SK-N-SH (cell line): ENCODE measurements at regions not wholly inside any gene's neighbourhood (a gene's known extent, or its start where the extent isn't known, plus 50 kb on each side); places are given as distances from the start of the nearest gene placed in this dataset.

Source experiments
- CTCF ChIA-PET: fragments of 300-600, 350-600 bp; formaldehyde crosslinking; extraction: SDS; loops from one replicate; lab custom pipeline; 2021; lab: Yijun Ruan, JAX
- POLR2A ChIA-PET: fragments of 350-600 bp; sonication (Branson Sonifier 250); formaldehyde crosslinking; extraction: SDS; loops from one replicate; lab custom pipeline; 2020; ENCODE audit warnings: antibody characterized with exemption, inconsistent platforms; lab: Yijun Ruan, JAX
- DNase-seq: peaks from one replicate; pipeline ENCODE4 v3.0.0; 2012
- H2AFZ ChIP-seq: fragments of 200-600 bp; sonication (generic); 2 replicates; pipeline ENCODE4 v1.8.1; 2016; ENCODE audit warnings: antibody characterized with exemption, mild to moderate bottlenecking, low read depth
- H3F3A ChIP-seq: fragments of 200-600 bp; sonication (generic); replicated peaks from 2 replicates; pipeline ENCODE3; 2016; ENCODE audit warnings: antibody characterized with exemption, mild to moderate bottlenecking; ENCODE audit not compliant: insufficient read depth
- H3K27ac ChIP-seq, 2 experiments: fragments of 200-500 bp in 1 of 2; fragments of 200-600 bp in 1 of 2; sonication (Bioruptor generic) in 1 of 2; sonication (generic), shearing (Covaris generic) in 1 of 2; 2 replicates each; pipeline versions ENCODE4 v1.5.1 to v1.6.1; 2014 to 2016; ENCODE audit warnings: low read depth in 2 of 2, inconsistent platforms in 1 of 2, low read length in 1 of 2, mild to moderate bottlenecking in 1 of 2, mixed read lengths in 1 of 2
- H3K27me3 ChIP-seq: fragments of 200-600 bp; sonication (generic), shearing (Covaris generic); 2 replicates; pipeline ENCODE4 v1.6.1; 2016; ENCODE audit warnings: mixed run types; ENCODE audit not compliant: insufficient read depth
- H3K36me3 ChIP-seq, 2 experiments: fragments of 200-500 bp in 1 of 2; fragments of 200-600 bp in 1 of 2; sonication (Bioruptor generic) in 1 of 2; sonication (generic) in 1 of 2; replicated peaks in 1 of 2; 2 replicates each; pipeline versions ENCODE3 to v1.5.1; 2014 to 2016; ENCODE audit warnings: low read length in 1 of 2, mild to moderate bottlenecking in 1 of 2; ENCODE audit not compliant: insufficient read depth in 2 of 2, control insufficient read depth in 1 of 2
- H3K4me1 ChIP-seq, 2 experiments: fragments of 200-500 bp in 1 of 2; fragments of 200-600 bp in 1 of 2; sonication (Bioruptor generic) in 1 of 2; sonication (generic), shearing (Covaris generic) in 1 of 2; 2 replicates each; pipeline versions ENCODE4 v1.5.1 to v1.6.1; 2014 to 2016; ENCODE audit warnings: low read depth in 1 of 2, low read length in 1 of 2, mixed run types in 1 of 2; ENCODE audit not compliant: insufficient read depth in 2 of 2, control insufficient read depth in 1 of 2
- H3K4me2 ChIP-seq: fragments of 200-600 bp; sonication (generic), shearing (Covaris generic); 2 replicates; pipeline ENCODE4 v1.6.1; 2017; ENCODE audit warnings: mixed run types
- H3K4me3 ChIP-seq, 2 experiments: fragments of 200-500 bp in 1 of 2; fragments of 200-600 bp in 1 of 2; sonication (Bioruptor generic) in 1 of 2; sonication (generic), shearing (Covaris generic) in 1 of 2; 2 replicates each; pipeline versions ENCODE4 v1.5.1 to v1.8.1; 2014 to 2016; ENCODE audit warnings: low read depth in 2 of 2, inconsistent platforms in 1 of 2, low read length in 1 of 2, mild to moderate bottlenecking in 1 of 2, mixed read lengths in 1 of 2, moderate library complexity in 1 of 2
- H3K79me2 ChIP-seq: fragments of 200-600 bp; sonication (generic); 2 replicates; pipeline ENCODE4 v1.8.1; 2017; ENCODE audit warnings: mild to moderate bottlenecking; ENCODE audit not compliant: insufficient read depth
- H3K9ac ChIP-seq: fragments of 200-600 bp; sonication (generic); 2 replicates; pipeline ENCODE4 v1.6.1; 2017; ENCODE audit warnings: mixed run types
- H3K9me2 ChIP-seq: fragments of 200-600 bp; sonication (generic); 2 replicates; pipeline ENCODE4 v1.6.1; 2017; ENCODE audit warnings: mixed run types
- H3K9me3 ChIP-seq: fragments of 200-600 bp; sonication (generic); 2 replicates; pipeline ENCODE4 v1.6.1; 2017; ENCODE audit warnings: mixed run types, mild to moderate bottlenecking, moderate library complexity
- H4K20me1 ChIP-seq: fragments of 200-600 bp; sonication (generic); 2 replicates; pipeline ENCODE4 v1.6.1; 2017; ENCODE audit warnings: mild to moderate bottlenecking, mixed run types; ENCODE audit not compliant: insufficient read depth
- CHD2 ChIP-seq: fragments of 150-350 bp; IDR thresholded peaks from 2 replicates; pipeline ENCODE4 v1.6.1; 2018; ENCODE audit warnings: low read length; ENCODE audit not compliant: partially characterized antibody
- ELF1 ChIP-seq: IDR thresholded peaks from 2 replicates; pipeline ENCODE4 v1.4.0; 2012
- EP300 ChIP-seq, 2 experiments: IDR thresholded peaks; 2 replicates each; pipeline versions ENCODE4 v1.4.0 to v1.6.1; 2012; ENCODE audit warnings: borderline replicate concordance in 1 of 2, low read depth in 1 of 2, low read length in 1 of 2
- FOSL2 ChIP-seq: IDR thresholded peaks from 2 replicates; pipeline ENCODE4 v1.4.0; 2012; ENCODE audit warnings: low read depth, mild to moderate bottlenecking, moderate library complexity, borderline replicate concordance
- GABPA ChIP-seq: IDR thresholded peaks from 2 replicates; pipeline ENCODE4 v1.4.0; 2012; ENCODE audit warnings: low read depth, mild to moderate bottlenecking
- MAX ChIP-seq: IDR thresholded peaks from 2 replicates; pipeline ENCODE4 v1.4.0; 2012; ENCODE audit warnings: low read depth
- NRF1 ChIP-seq: IDR thresholded peaks from 2 replicates; pipeline ENCODE4 v1.6.1; 2012; ENCODE audit warnings: low read depth, mild to moderate bottlenecking, low read length
- PBX3 ChIP-seq: IDR thresholded peaks from 2 replicates; pipeline ENCODE4; 2012
- RXRA ChIP-seq: IDR thresholded peaks from 2 replicates; pipeline ENCODE4 v1.4.0; 2012; ENCODE audit warnings: low read depth, mild to moderate bottlenecking, borderline replicate concordance
- TCF12 ChIP-seq: IDR thresholded peaks from 2 replicates; pipeline ENCODE4 v1.4.0; 2012
- TEAD4 ChIP-seq: IDR thresholded peaks from 2 replicates; pipeline ENCODE4 v1.4.0; 2012; ENCODE audit warnings: mild to moderate bottlenecking, borderline replicate concordance; ENCODE audit not compliant: insufficient read depth
- USF1 ChIP-seq: IDR thresholded peaks from 2 replicates; pipeline ENCODE4 v1.4.0; 2012; ENCODE audit warnings: low read depth, borderline replicate concordance
- USF2 ChIP-seq: fragments of 150-350 bp; IDR thresholded peaks from 2 replicates; pipeline ENCODE4 v1.6.1; 2017; ENCODE audit warnings: antibody characterized with exemption, low read length, low read depth, borderline replicate concordance
- YY1 ChIP-seq: IDR thresholded peaks from 2 replicates; pipeline ENCODE4 v1.4.0; 2012; ENCODE audit warnings: low read depth, mild to moderate bottlenecking
- ZBTB33 ChIP-seq: IDR thresholded peaks from 2 replicates; pipeline ENCODE4 v1.4.0; 2012; ENCODE audit warnings: low read depth, borderline replicate concordance
- WGBS: methylation state at CpG from one replicate; pipeline ENCODE4 v1.1.6; 2017; ENCODE audit warnings: low lambda C conversion rate; 5-methylcytosine and 5-hydroxymethylcytosine counted together

- Histone ChIP-seq H3K9me2 (no peaks in the 10 kb centered on the region), H3K27me3 (no peaks in the 10 kb centered on the region), H3K27ac (no peak overlapping the region), H3F3A (no peaks in the 10 kb centered on the region), H2AFZ (no peak overlapping the region), H4K20me1 (no peaks in the 10 kb centered on the region), H3K9ac (no peak overlapping the region), H3K4me2 (no peak overlapping the region), H3K9me3 (no peaks in the 10 kb centered on the region), H3K36me3 (no peaks in the 10 kb centered on the region), H3K79me2 (no peaks in the 10 kb centered on the region), H3K4me1 (no peaks in the 10 kb centered on the region), H3K4me3 (no peak overlapping the region)
- no peak for DNase-seq
- ChIA-PET POLR2A (no interaction called here), CTCF (no interaction called here)
- TF ChIP-seq USF2 = no peak
- TF ChIP-seq FOSL2 = no peak
- TF ChIP-seq CHD2 = no peak
- TF ChIP-seq NRF1 = no peak
- TF ChIP-seq TEAD4 = no peak
- TF ChIP-seq MAX = no peak
- no peak for TF ChIP-seq ELF1
- TF ChIP-seq GABPA = no peak
- no peak for TF ChIP-seq EP300 (IDR thresholded peaks at IDR 0.05; ENCODE audit: borderline replicate concordance in 1 of 2, low read depth in 1 of 2, low read length in 1 of 2)
- no peak for TF ChIP-seq PBX3
- no peak for TF ChIP-seq RXRA
- TF ChIP-seq USF1 = no peak
These were observed 90.5 kb upstream of the PDE10A start for GRCh38 chr6:165753506-165753905.

GRCh38 chr6:165752451-165752850 lies 89.4 kb upstream of the PDE10A start:
- Histone ChIP-seq H3K79me2 (no peaks in the 10 kb centered on the region), H3K4me3 (no peak overlapping the region), H3K36me3 (no peaks in the 10 kb centered on the region), H3K9me2 (no peaks in the 10 kb centered on the region)
- ChIA-PET POLR2A (no interaction called here), CTCF (no interaction called here)
- TF ChIP-seq YY1 (no peak), NRF1 (no peak), TCF12 (no peak), ZBTB33 (no peak)
- TF ChIP-seq, all 33 proteins: peak for 0
- no peaks in the 10 kb centered on the region for H3K27me3 ChIP-seq
- no peak overlapping the region for H3K27ac ChIP-seq
- DNase-seq = no peak
- no peak overlapping the region for H3K4me2 ChIP-seq
- H3K9me3 ChIP-seq = no peaks in the 10 kb centered on the region
- 70% methylated on average over 3 of the region's 3 CpGs for WGBS
- H3K4me1 ChIP-seq = no peaks in the 10 kb centered on the region
- no peak overlapping the region for H3K9ac ChIP-seq
- H3F3A ChIP-seq = no peaks in the 10 kb centered on the region
- H4K20me1 ChIP-seq = no peaks in the 10 kb centered on the region
- H2AFZ ChIP-seq = no peak overlapping the region
